Activated CD4-positive, alpha-beta memory T cell treated with anti-CD3 and anti-CD28 coated beads, Interleukin-2, amount 10 ng/mL, durations not matched to agents 7 days and 5 days (primary cell): ENCODE measurements at regions not wholly inside any gene's neighbourhood (a gene's known extent, or its start where the extent isn't known, plus 50 kb on each side); places are given as distances from the start of the nearest gene placed in this dataset.
A peak's percentile ranks its signal among the peaks of the same experiment; 100 is the strongest.

Experiments
- CTCF ChIA-PET: fragments of 350-600 bp; sonication (Branson Sonifier 250); formaldehyde crosslinking; loops from one replicate; lab custom pipeline; 2021; ENCODE audit warnings: antibody characterized with exemption, inconsistent platforms; lab: Charles Lee
- POLR2A ChIA-PET: fragments of 350-600 bp; sonication (Branson Sonifier 250); formaldehyde crosslinking; loops from one replicate; lab custom pipeline; 2021; ENCODE audit warnings: antibody characterized with exemption; lab: Charles Lee
- DNase-seq: peaks from one replicate; pipeline ENCODE4 v3.0.0-alpha.2; 2020
- H3K27ac Mint-ChIP-seq: one replicate; pipeline ENCODE4 v1.8.0; 2021; ENCODE audit warnings: mild to moderate bottlenecking, mixed read lengths
- H3K27me3 Mint-ChIP-seq: one replicate; pipeline ENCODE4 v1.8.0; 2021; ENCODE audit warnings: mixed read lengths
- H3K36me3 Mint-ChIP-seq: one replicate; pipeline ENCODE4 v1.8.0; 2021; ENCODE audit warnings: low read depth, mixed read lengths
- H3K4me1 Mint-ChIP-seq: one replicate; pipeline ENCODE4 v1.8.0; 2021; ENCODE audit warnings: mixed read lengths
- H3K4me3 Mint-ChIP-seq: one replicate; pipeline ENCODE4 v1.8.0; 2021; ENCODE audit warnings: mild to moderate bottlenecking, mixed read lengths
- H3K9me3 Mint-ChIP-seq: one replicate; pipeline ENCODE4 v1.8.0; 2021; ENCODE audit warnings: mixed read lengths

DNA sequence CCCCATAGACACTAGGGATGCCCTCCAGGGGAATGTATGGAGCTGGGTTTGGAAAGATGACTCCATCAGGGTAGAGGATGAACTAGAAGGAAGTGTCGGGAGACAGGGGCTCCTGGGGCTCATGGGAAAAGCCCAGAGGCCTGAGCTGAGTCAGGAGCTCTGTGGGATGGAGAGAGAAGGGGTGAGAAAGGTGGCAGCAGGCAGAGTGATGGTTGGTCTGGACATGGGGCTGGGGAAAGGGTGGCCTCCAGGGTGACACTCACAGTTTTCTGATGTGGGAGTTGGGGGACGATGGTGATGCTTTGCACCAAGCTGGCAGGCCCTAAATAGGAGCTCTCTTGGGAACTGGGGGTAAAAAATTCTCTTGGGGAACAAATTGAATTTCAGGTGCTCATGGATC, 213.5 kb upstream of the MVB12B start:
- no peak overlapping the region for H3K4me3 Mint-ChIP-seq
- H3K9me3 Mint-ChIP-seq = no peaks in the 10 kb centered on the region
- H3K36me3 Mint-ChIP-seq = no peaks in the 10 kb centered on the region
- H3K4me1 Mint-ChIP-seq = no peaks in the 10 kb centered on the region
- H3K27ac Mint-ChIP-seq = no peak overlapping the region
- CTCF ChIA-PET = no interaction called here
- POLR2A ChIA-PET = no interaction called here
- no peak for DNase-seq
- peaks cover 10% of the 10 kb centered on the region for H3K27me3 Mint-ChIP-seq

DNA sequence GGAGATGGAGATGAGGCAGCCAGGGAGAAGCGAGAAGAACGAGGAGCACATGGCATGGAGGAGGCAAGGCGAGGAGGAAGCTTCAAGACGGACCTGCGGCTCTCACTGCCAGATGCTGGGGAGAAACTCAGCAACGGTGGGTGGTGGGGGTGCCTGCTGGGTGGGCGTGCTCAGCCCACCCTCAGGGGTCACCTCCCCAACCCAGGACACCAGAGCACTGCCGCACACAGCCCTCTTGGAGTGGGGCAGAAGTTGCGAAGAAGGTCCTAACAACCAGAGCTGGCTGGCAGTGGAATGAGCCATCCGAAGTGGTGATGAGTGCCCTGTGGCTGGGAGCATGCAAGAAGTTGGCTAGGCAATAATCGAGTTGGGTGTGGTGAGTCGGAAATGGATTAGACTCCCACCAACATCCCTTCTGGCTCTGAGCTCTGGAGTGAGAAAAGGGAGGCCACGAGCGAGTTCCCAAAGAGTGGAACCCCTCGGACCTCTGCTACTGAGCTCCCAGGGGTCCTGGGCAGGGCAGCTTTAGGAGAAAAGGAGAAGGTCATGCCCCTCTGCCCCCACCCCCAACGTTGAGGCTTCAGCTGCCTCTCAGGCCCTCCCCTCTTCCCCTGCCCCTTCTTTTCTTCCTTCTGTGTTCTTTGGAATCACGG, 212.7 kb upstream of the MVB12B start:
- CTCF ChIA-PET = no interaction called here
- H3K36me3 Mint-ChIP-seq = no peaks in the 10 kb centered on the region

DNA sequence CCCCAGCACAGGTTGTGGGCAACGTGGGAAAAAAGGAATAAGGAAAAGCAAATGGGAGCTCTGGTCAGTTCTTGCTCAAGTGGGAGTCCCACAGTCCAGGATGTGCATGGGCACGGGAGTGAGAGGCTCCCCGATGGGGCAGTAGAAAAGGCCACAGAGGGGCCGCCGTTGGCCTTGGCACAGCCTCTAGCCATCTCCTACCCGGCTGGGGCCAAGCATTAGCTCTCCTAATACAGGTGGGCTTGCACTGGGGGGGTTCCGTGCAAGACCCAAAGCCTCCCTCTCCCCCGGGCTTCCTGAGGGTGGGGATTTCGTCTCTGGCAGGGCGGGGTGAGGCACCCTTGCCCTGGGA, 212.2 kb upstream of the MVB12B start:
- H3K36me3 Mint-ChIP-seq = no peaks in the 10 kb centered on the region
- H3K27ac Mint-ChIP-seq = no peak overlapping the region
- H3K4me3 Mint-ChIP-seq = no peak overlapping the region
- ChIA-PET POLR2A (no interaction called here), CTCF (no interaction called here)
- peaks cover 5% of the 10 kb centered on the region for H3K27me3 Mint-ChIP-seq
- H3K4me1 Mint-ChIP-seq = no peaks in the 10 kb centered on the region
- DNase-seq = no peak
- H3K9me3 Mint-ChIP-seq = no peaks in the 10 kb centered on the region

More for the DNA sequence above, 212.7 kb upstream of the MVB12B start:
- H3K27ac Mint-ChIP-seq = no peak overlapping the region
- no peaks in the 10 kb centered on the region for H3K9me3 Mint-ChIP-seq
- peaks cover 5% of the 10 kb centered on the region for H3K27me3 Mint-ChIP-seq
- H3K4me1 Mint-ChIP-seq = no peaks in the 10 kb centered on the region
- no peak overlapping the region for H3K4me3 Mint-ChIP-seq
- POLR2A ChIA-PET = no interaction called here
- peak; percentile 5 for DNase-seq

DNA sequence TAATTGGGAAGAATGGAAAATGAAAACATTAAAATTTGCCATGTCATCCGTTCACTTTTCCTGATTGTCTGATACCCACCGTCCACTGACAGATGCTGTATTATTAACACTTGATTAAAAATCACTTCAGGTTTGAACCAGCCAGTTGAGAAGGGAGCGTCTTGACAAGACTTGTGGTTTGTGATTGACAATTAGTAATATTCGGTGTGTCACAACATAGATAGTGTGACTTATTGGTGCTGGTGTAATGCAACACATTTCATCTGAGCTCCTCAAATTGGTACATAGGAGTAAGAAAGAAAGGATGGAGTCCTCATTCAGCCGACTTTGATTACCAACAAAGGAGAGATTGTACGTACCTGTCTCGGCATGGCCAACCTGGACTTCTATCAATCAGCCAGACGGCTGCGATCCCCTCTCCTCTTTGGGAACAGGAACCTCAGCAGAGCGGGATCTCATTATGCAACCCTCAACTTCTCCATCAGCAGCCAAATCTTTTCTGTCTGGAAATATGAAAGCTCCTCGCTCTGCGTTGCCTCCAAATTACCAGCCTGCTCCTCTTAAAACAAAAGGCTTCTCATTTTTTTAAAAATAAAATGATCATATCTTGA, 211.7 kb upstream of the MVB12B start:
- no peaks in the 10 kb centered on the region for H3K4me1 Mint-ChIP-seq
- no peak for DNase-seq
- H3K36me3 Mint-ChIP-seq = no peaks in the 10 kb centered on the region
- H3K27ac Mint-ChIP-seq = no peak overlapping the region
- ChIA-PET POLR2A (no interaction called here), CTCF (no interaction called here)
- H3K27me3 Mint-ChIP-seq = peaks cover 4% of the 10 kb centered on the region
- H3K4me3 Mint-ChIP-seq = no peak overlapping the region
- no peaks in the 10 kb centered on the region for H3K9me3 Mint-ChIP-seq

DNA sequence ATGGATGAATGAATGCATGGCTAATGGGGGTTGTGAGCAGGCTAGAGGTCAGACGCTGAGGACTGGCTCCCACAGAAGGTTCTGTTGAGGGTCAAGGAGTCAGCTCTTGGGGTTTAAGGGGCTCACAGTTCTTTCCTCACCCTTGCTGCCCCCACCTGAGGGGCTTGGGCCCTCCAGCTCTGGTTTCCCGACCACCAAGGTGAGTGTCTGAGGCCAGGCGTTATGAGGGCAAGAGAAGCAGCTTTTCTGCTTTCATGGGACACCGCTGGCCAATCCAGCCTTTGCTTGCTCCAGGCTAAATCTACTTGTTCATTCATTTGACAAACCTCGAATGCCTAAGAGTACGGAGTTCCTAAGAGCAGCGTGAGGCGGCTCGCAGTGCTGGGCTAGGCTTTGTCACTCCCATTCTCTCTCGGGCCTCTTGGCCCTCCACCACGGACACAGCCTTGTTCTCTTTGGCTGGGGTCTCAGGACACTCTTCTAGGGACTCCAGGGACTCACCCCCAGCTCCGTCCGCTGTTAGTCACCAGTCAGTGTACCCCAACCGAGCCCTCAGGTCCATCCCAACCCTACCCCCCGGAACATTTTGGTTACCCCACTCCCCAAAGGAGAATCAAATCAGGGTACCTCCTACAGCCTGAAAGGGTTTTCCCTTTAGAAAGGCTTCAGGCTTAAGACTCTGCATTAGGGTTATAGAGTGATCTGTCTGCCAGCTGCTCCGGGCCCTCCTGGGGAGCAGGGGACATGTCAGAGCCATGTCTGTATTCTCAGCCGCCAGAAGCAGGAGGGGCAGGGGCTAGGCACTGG, 210.1 kb upstream of the MVB12B start:
- ChIA-PET CTCF (no interaction called here), POLR2A (no interaction called here)
- H3K4me3 Mint-ChIP-seq = no peak overlapping the region
- no peak overlapping the region for H3K27ac Mint-ChIP-seq
- no peaks in the 10 kb centered on the region for H3K4me1 Mint-ChIP-seq
- DNase-seq = no peak
- no peaks in the 10 kb centered on the region for H3K9me3 Mint-ChIP-seq
- peaks cover 2% of the 10 kb centered on the region for H3K27me3 Mint-ChIP-seq
- H3K36me3 Mint-ChIP-seq = no peaks in the 10 kb centered on the region

DNA sequence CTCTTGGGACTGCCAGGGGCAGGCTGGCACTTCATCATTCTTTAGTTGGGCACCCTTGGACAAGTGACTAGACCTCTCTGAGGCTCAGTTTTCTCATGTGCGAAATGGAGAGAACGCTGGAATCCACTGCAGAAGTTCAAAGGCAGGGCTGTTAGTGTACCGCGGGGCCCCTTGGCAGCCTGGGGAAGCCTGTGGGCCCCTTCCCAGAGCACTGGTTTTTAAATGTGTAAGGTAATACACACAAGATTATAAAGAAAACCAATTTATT, 209.5 kb upstream of the MVB12B start:
- no peak for DNase-seq
- POLR2A ChIA-PET = no interaction called here
- Mint-ChIP-seq H3K4me3 (no peak overlapping the region), H3K9me3 (no peaks in the 10 kb centered on the region), H3K4me1 (no peaks in the 10 kb centered on the region), H3K27me3 (peaks cover 2% of the 10 kb centered on the region), H3K36me3 (no peaks in the 10 kb centered on the region), H3K27ac (no peak overlapping the region)
- CTCF ChIA-PET = no interaction called here

DNA sequence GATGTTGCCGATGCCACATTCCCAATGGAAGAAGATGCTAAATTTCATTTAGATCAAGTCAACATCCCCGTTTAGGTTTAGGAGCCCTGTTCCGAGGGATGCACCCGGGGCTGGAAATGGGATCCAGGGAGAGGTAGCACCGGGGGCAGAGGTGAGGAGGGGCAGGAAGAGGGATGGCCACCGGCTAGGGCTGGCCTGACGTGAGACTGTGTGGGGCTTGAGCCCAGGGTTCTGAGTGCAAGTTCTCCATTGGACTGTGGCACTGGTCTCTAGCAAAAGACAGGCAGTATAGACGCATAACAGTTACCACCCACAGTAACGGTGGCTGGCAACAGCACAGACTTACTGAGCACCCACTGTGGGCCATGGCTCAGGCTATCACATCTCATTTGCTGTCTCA, 209.0 kb upstream of the MVB12B start:
- Mint-ChIP-seq H3K27me3 (peaks cover 2% of the 10 kb centered on the region), H3K4me1 (no peaks in the 10 kb centered on the region), H3K36me3 (no peaks in the 10 kb centered on the region), H3K4me3 (no peak overlapping the region), H3K9me3 (no peaks in the 10 kb centered on the region), H3K27ac (no peak overlapping the region)
- POLR2A ChIA-PET = no interaction called here
- CTCF ChIA-PET = no interaction called here
- DNase-seq = peak; percentile 3

DNA sequence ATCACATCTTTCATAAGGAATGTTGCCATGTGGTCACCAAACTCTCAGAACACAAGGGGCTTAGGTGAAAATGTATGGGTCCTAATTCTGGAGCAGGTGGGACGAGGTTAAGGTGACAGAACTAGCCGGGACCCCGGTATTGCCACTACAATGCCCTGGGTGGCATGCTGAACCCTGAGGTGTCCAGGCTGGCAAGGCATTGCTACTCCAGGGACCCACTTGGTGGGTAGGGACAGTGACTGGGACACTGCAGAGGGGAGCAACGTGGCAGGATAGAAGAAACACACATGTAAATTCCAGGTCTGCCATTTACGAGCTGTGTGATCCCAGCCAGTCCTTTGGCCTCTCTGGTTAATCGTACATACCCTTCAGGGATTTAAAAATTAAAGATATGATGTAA, 206.9 kb upstream of the MVB12B start:
- DNase-seq = no peak
- CTCF ChIA-PET = no interaction called here
- POLR2A ChIA-PET = no interaction called here
- Mint-ChIP-seq H3K36me3 (no peaks in the 10 kb centered on the region), H3K27me3 (peaks cover 3% of the 10 kb centered on the region), H3K9me3 (no peaks in the 10 kb centered on the region), H3K27ac (no peak overlapping the region), H3K4me3 (no peak overlapping the region), H3K4me1 (no peaks in the 10 kb centered on the region)

DNA sequence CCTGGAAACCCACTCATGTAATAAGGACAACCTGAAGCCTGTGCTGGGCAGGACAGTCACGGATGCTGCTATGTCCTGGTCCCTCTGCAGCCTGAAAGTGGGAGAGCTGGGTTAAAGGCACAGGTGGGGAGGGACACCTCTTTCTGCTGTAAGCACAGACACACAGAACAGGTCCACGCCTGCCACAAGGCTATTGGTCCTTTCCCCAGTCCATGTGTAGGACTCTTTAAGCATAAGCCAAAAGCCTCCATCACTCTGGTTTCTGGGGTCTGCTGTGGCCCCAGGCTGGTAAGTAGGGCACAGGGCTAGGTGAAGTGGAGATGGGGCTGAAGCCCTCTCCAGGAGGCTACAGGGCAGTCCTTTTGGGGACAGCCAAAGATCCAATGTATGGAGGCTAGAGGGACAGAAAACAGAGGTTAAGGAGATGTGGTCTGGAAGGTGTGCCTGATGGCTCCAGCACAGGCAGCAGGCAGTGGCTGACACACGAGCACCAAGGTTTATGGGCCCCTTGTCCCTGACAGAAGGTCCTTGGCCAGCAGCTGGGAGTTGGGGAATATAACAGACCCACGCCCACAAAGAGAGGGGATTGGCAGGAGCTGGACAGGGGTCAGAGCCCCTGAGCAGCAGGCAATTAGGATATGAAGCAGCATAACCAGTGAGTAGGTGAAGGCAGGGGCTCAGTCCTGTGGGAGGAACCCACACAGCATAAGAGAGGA, 203.6 kb upstream of the MVB12B start:
- no peaks in the 10 kb centered on the region for H3K36me3 Mint-ChIP-seq
- H3K27me3 Mint-ChIP-seq = peaks cover 5% of the 10 kb centered on the region
- CTCF ChIA-PET = no interaction called here
- no peaks in the 10 kb centered on the region for H3K4me1 Mint-ChIP-seq
- no peak overlapping the region for H3K4me3 Mint-ChIP-seq
- no peaks in the 10 kb centered on the region for H3K9me3 Mint-ChIP-seq
- POLR2A ChIA-PET = no interaction called here
- no peak for DNase-seq
- no peak overlapping the region for H3K27ac Mint-ChIP-seq

DNA sequence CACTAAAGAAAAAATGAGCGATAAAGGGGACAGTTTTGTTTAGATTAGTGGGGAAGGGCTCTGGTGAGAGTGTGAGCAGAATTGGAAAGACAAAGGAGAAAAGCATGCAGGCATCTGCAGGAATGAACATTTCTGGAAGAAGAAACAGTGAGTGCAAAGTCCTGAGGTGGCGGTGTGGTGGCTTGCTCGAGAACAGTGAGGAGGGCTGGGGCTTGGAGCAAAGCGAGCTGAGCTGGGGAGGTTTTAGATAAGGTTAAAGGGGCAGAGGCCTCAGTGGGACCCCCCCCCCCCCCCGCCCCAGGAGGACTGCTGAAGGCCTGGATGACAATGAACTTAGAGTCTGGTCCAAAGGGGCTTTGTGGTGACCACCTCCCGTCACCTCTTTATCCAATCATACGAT, 202.7 kb upstream of the MVB12B start:
- no peaks in the 10 kb centered on the region for H3K36me3 Mint-ChIP-seq
- H3K27me3 Mint-ChIP-seq = peaks cover 5% of the 10 kb centered on the region
- H3K27ac Mint-ChIP-seq = no peak overlapping the region
- ChIA-PET POLR2A (no interaction called here), CTCF (no interaction called here)
- H3K4me1 Mint-ChIP-seq = no peaks in the 10 kb centered on the region
- no peaks in the 10 kb centered on the region for H3K9me3 Mint-ChIP-seq
- H3K4me3 Mint-ChIP-seq = no peak overlapping the region
- DNase-seq = no peak

DNA sequence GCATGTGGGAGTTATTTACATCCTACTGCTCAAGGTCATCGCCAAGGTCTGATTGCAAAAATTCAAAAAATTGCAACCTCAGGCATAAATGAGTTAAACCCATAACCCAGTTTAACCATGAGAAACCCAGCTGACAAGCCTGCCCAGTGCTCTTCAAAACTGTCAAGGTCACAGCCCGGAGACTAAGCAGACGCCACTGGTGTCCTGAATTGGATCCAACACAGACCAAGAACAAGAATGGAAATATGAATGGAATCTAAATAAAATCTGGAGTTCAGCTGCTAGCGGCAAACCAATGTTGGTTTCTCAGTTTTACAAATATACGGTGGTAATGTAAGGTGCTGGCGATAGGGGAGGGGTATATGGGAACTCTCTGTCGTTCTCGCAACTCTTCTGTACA, 201.5 kb upstream of the MVB12B start:
- no peaks in the 10 kb centered on the region for H3K4me1 Mint-ChIP-seq
- no peak overlapping the region for H3K27ac Mint-ChIP-seq
- H3K4me3 Mint-ChIP-seq = no peak overlapping the region
- ChIA-PET POLR2A (no interaction called here), CTCF (no interaction called here)
- peaks cover 5% of the 10 kb centered on the region for H3K27me3 Mint-ChIP-seq
- no peaks in the 10 kb centered on the region for H3K9me3 Mint-ChIP-seq
- DNase-seq = no peak
- no peaks in the 10 kb centered on the region for H3K36me3 Mint-ChIP-seq

DNA sequence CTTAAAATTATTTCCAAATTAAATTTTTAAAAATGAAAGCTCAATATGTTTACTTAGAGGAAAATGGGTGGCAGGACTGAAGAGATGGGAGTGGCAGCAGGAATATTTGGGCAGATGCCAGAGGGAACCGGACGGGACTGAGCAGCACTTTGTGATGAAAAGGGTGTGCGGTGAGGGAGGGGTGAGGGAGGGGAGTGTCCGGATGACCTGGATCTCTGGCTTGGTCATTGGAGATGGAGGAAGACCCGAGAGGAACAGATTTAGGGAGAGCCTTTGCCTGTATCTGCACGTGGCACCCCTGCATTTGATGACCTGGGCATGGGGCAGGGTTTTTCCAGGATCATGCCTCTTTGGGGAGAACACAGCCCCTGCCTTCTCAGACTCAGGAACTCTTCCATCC, 201.1 kb upstream of the MVB12B start:
- peak; percentile 5 for DNase-seq
- POLR2A ChIA-PET = no interaction called here
- CTCF ChIA-PET = no interaction called here
- no peak overlapping the region for H3K4me3 Mint-ChIP-seq
- H3K4me1 Mint-ChIP-seq = no peaks in the 10 kb centered on the region
- H3K36me3 Mint-ChIP-seq = no peaks in the 10 kb centered on the region
- H3K9me3 Mint-ChIP-seq = no peaks in the 10 kb centered on the region
- no peak overlapping the region for H3K27ac Mint-ChIP-seq
- H3K27me3 Mint-ChIP-seq = peaks cover 5% of the 10 kb centered on the region

DNA sequence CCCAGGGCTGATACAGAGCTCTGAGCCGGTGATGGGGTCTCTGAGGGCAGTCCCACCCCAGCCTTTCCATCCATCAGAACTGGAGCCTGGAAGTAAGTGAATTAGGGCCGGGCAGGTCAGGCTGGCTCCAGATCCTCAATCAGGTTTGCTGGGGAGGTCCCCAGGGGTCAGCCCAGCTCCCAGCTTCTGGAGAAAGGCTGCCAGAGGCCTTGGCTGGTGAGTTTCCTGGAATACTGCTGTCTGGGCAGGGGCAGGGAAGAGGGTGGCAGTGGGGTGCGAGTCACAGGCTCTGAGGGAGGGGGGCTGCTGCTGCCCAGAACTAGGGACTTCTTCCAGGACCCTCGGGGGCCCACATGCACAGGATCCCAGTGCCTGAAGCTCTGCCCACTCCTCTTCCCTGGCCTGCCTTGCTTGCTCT, 200.6 kb upstream of the MVB12B start:
- Mint-ChIP-seq H3K4me3 (no peak overlapping the region), H3K9me3 (no peaks in the 10 kb centered on the region), H3K4me1 (no peaks in the 10 kb centered on the region), H3K36me3 (no peaks in the 10 kb centered on the region), H3K27me3 (peaks cover 5% of the 10 kb centered on the region), H3K27ac (no peak overlapping the region)
- DNase-seq = no peak
- POLR2A ChIA-PET = no interaction called here
- CTCF ChIA-PET = no interaction called here
